ENCODE measurements at regions not wholly inside any gene's neighbourhood (a gene's known extent, or its start where the extent isn't known, plus 50 kb on each side); places are given as distances from the start of the nearest gene placed in this dataset.

- no peak for TF ChIP-seq EZH2 (IDR thresholded peaks at IDR 0.05; ENCODE audit: low read length, missing control alignments)
- TF ChIP-seq CTCF (conservative IDR thresholded peaks at IDR 0.05 in 1 of 2, IDR thresholded peaks at IDR 0.05 in 1 of 2; ENCODE audit: low read depth in 1 of 2, low read length in 2 of 2), result no peak
- no peak overlapping the region for H3K4me3 ChIP-seq (replicated peaks in 1 of 4; ENCODE audit: control extremely low read depth in 1 of 4, insufficient read depth in 1 of 4, low read depth in 3 of 4, low read length in 4 of 4)
- H3K9me3 ChIP-seq (ENCODE audit: control insufficient read depth, insufficient read depth, low read depth, low read length), result no peaks in the 10 kb centered on the region
- H3K27me3 ChIP-seq (ENCODE audit: control insufficient read depth, insufficient read depth, low read length), result peaks cover 4% of the 10 kb centered on the region
- H3K9ac ChIP-seq (ENCODE audit: insufficient read depth, low read length), result no peak overlapping the region
- H3K36me3 ChIP-seq (ENCODE audit: control insufficient read depth, insufficient read depth, low read length), result no peaks in the 10 kb centered on the region
- H2AFZ ChIP-seq (ENCODE audit: low read length), result no peak overlapping the region
- H4K20me1 ChIP-seq (ENCODE audit: control insufficient read depth, extremely low read depth, insufficient read depth, low read length), result no peaks in the 10 kb centered on the region
- H3K4me1 ChIP-seq (ENCODE audit: control insufficient read depth, extremely low read depth, insufficient read depth, low read length), result no peaks in the 10 kb centered on the region
- no peak overlapping the region for H3K4me2 ChIP-seq (ENCODE audit: extremely low read depth, insufficient read depth, low read length)
- no peaks in the 10 kb centered on the region for H3K79me2 ChIP-seq (ENCODE audit: control insufficient read depth, insufficient read depth, low read length)
- no peak overlapping the region for H3K27ac ChIP-seq (ENCODE audit: insufficient read depth, low read length)
- DNase-seq (ENCODE audit: low read depth in 2 of 2), result no peak
Observed at GRCh38 chr15:57821826-57822225, 115.3 kb downstream of the POLR2M start.

GRCh38 chr15:57823325-57823882 lies 116.9 kb downstream of the POLR2M start:
- DNase-seq (ENCODE audit: low read depth in 2 of 2), result no peak
- H3K27me3 ChIP-seq (ENCODE audit: control insufficient read depth, insufficient read depth, low read length), result no peaks in the 10 kb centered on the region
- H3K4me1 ChIP-seq (ENCODE audit: control insufficient read depth, extremely low read depth, insufficient read depth, low read length), result no peaks in the 10 kb centered on the region
- no peak overlapping the region for H2AFZ ChIP-seq (ENCODE audit: low read length)
- no peaks in the 10 kb centered on the region for H3K79me2 ChIP-seq (ENCODE audit: control insufficient read depth, insufficient read depth, low read length)
- no peak for TF ChIP-seq CTCF (conservative IDR thresholded peaks at IDR 0.05 in 1 of 2, IDR thresholded peaks at IDR 0.05 in 1 of 2; ENCODE audit: low read depth in 1 of 2, low read length in 2 of 2)
- no peaks in the 10 kb centered on the region for H3K9me3 ChIP-seq (ENCODE audit: control insufficient read depth, insufficient read depth, low read depth, low read length)
- no peak overlapping the region for H3K4me3 ChIP-seq (replicated peaks in 1 of 4; ENCODE audit: control extremely low read depth in 1 of 4, insufficient read depth in 1 of 4, low read depth in 3 of 4, low read length in 4 of 4)
- no peak overlapping the region for H3K27ac ChIP-seq (ENCODE audit: insufficient read depth, low read length)
- no peak overlapping the region for H3K9ac ChIP-seq (ENCODE audit: insufficient read depth, low read length)
- no peaks in the 10 kb centered on the region for H4K20me1 ChIP-seq (ENCODE audit: control insufficient read depth, extremely low read depth, insufficient read depth, low read length)
- no peaks in the 10 kb centered on the region for H3K36me3 ChIP-seq (ENCODE audit: control insufficient read depth, insufficient read depth, low read length)
- H3K4me2 ChIP-seq (ENCODE audit: extremely low read depth, insufficient read depth, low read length), result no peak overlapping the region

GRCh38 chr15:57824186-57824585 lies 117.7 kb downstream of the POLR2M start:
- Histone ChIP-seq H3K9ac (ENCODE audit: insufficient read depth, low read length) (no peak overlapping the region), H3K4me1 (ENCODE audit: control insufficient read depth, extremely low read depth, insufficient read depth, low read length) (no peaks in the 10 kb centered on the region)

More at GRCh38 chr15:57824186-57824585, 117.7 kb downstream of the POLR2M start:
- no peak overlapping the region for H2AFZ ChIP-seq (ENCODE audit: low read length)
- H3K4me3 ChIP-seq (replicated peaks in 1 of 4; ENCODE audit: control extremely low read depth in 1 of 4, insufficient read depth in 1 of 4, low read depth in 3 of 4, low read length in 4 of 4), result no peak overlapping the region
- no peak for DNase-seq (ENCODE audit: low read depth in 2 of 2)
- no peak for TF ChIP-seq EZH2 (IDR thresholded peaks at IDR 0.05; ENCODE audit: low read length, missing control alignments)
- H3K27ac ChIP-seq (ENCODE audit: insufficient read depth, low read length), result no peak overlapping the region
- no peaks in the 10 kb centered on the region for H3K27me3 ChIP-seq (ENCODE audit: control insufficient read depth, insufficient read depth, low read length)
- no peaks in the 10 kb centered on the region for H4K20me1 ChIP-seq (ENCODE audit: control insufficient read depth, extremely low read depth, insufficient read depth, low read length)
- H3K9me3 ChIP-seq (ENCODE audit: control insufficient read depth, insufficient read depth, low read depth, low read length), result no peaks in the 10 kb centered on the region
- no peak overlapping the region for H3K4me2 ChIP-seq (ENCODE audit: extremely low read depth, insufficient read depth, low read length)
- no peaks in the 10 kb centered on the region for H3K79me2 ChIP-seq (ENCODE audit: control insufficient read depth, insufficient read depth, low read length)
- H3K36me3 ChIP-seq (ENCODE audit: control insufficient read depth, insufficient read depth, low read length), result no peaks in the 10 kb centered on the region
